Stimulated activated CD4-positive, alpha-beta T cell treated with anti-CD3 and anti-CD28 coated beads, Interleukin-1b, Interleukin-23, amount 100 ng/mL, for 24 hours (primary cell): ENCODE measurements at regions not wholly inside any gene's neighbourhood (a gene's known extent, or its start where the extent isn't known, plus 50 kb on each side); places are given as distances from the start of the nearest gene placed in this dataset.
"Not testable (repeated sequence)": the region's sequence is repeated elsewhere in the genome, so short reads cannot be mapped to it uniquely, and the experiment has no call there.

Experiments
- DNase-seq, 4 experiments: peaks; one replicate each; pipeline ENCODE4 v3.0.0-alpha.2; 2020; ENCODE audit warnings: low read depth in 4 of 4, low spot score in 1 of 4

DNA sequence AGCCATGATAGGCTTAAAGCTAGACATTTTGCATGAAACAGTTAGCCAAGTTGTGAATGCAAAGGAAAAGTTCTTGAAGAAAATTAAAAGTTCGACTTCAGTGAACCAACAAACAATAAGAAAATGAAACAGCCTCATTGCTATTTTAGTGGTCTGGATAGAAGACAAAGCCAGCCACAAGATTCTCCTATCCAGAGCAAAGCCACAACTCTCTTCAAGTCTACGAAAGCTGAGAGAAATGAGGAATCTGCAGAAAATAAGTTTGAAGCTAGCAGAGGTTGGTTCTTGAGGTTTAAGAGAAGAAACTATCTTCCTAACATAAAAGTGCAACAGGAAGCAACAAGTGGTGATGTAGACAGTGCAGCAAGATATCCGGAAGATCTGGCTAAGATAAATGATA is 271.4 kb upstream of the GRM3 start:
- DNase-seq = no peak

DNA sequence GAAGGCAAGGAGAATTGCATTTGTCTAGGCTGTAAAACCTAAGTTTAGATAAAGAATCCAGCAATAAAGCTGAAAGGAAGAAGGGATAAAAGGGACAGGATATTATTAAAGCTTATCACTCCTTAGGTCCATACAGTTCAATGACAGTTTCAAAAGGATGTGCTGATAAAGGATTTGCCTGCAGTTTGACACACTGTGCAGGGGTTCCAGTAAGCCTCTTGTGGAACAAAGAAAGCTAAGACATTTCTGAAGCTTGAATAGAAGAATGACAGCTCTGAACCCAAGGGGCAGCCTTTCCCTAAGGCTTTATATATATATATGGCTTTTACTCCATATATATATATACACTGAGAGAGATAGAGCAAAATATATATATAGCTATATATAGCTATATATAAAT is 276.8 kb upstream of the GRM3 start:
- DNase-seq = no peak

DNA sequence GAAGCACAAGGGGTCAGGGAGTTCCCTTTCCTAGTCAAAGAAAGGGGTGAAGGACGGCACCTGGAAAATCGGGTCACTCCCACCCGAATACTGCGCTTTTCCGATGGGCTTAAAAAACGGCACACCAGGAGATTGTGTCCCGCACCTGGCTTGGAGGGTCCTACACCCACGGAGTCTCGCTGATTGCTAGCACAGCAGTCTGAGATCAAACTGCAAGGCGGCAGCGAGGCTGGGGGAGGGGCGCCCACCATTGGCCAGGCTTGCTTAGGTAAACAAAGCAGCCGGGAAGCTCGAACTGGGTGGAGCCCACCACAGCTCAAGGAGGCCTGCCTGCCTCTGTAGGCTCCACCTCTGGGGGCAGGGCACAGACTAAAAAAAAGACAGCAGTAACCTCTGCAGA is 303.3 kb upstream of the GRM3 start:
- not testable (repeated sequence) for DNase-seq

DNA sequence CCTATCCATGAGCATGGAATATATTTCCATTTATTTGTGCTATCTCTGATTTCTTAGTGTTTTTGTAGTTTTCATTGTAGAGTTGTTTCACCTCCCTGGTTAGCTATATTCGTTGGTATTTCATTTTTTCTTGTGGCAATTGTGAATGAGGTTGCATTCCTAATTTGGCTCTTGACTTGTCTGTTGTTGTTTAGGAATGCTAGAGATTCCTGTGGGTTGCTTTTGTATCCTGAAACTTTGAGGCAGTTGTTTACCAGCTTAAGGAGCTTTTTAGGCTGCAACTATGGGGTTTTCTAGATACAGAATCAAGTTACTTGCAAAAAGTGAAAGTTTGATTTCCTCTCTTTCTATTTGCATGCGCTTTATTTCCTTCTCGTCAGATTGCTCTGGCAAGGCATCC is 304.7 kb upstream of the GRM3 start:
- no peak for DNase-seq

DNA sequence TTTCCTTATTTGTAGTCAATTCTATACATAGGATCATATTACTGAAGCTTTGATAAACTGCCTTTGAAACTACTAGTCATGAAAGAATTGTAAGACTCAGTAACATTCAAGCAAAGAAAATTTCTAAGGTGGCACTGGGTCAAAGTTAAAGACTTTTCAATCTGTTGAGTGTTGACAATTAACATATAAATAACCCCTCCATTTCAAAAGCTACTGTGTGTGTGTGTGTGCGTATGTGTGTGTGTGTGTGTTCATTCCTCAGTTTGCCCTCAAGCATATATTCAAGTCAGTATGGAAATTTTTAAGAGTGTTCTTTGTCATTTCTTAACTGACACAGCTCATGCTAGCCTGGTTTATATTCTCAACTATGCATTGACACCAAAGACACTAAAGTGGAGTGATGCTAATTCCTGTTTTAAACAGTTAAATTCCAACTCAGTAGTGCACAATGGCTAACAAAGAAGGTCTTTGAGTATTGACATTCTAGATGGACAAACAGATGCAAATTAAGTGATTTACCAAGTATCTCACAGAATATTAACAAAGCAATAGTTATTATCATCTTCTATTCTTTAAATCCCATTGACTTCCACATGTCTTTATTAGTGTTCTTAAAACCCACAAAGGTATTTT is 314.8 kb upstream of the GRM3 start:
- DNase-seq = no peak

DNA sequence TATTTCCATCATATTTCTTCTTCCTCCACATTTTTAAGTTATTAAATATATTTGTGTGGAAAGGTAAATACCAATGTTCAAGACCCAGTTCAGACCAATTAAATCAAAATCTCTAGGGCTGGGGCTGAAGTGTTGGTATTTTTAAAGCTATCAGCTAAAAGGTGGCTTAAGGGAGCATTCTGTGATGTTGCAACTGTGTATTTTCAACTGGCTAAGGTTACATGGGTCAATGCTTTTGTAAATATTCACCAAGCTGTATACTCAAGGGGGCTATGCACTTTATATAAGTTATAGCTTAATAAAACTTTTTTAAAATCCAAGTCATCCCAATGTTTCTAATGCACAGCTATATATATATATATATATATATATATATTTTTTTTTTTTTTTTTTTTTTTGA is 316.9 kb upstream of the GRM3 start:
- no peak for DNase-seq

DNA sequence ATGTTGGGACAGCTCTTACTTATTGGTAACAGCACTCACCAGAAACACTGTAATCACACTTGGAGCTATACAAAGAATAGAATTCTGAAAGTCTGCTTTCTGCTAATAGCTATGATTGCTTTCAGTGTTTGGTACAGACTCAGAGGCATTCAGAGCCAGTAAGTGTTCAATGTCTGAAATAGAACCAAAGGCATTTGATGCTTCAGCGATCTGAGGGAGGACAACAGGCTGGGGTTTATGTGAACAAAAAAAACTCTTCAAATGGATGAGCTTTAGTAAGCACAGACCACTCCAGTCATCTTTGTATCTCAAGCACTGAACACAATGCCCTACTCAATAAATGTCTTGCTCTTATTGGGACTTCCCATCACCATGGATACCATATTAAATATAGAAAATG is 322.8 kb upstream of the GRM3 start:
- DNase-seq = no peak

DNA sequence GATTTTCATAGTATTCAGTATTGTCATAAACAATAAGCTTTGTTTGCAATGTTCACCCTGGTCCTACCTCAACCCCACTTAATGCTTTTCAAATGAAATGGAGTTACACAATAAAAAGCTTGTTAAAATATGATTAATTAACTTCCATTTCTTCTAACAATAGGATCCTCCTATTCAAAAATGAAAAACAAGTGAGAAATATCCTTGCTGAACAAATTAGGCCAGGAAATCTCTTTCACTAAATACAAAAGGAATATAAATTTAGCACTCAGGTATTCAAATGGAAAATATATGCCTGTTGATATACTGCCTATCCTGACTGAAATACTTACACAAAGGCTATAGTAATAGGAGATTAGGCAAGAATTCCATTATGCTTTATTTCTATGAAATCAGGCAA is 323.4 kb upstream of the GRM3 start:
- DNase-seq = no peak

DNA sequence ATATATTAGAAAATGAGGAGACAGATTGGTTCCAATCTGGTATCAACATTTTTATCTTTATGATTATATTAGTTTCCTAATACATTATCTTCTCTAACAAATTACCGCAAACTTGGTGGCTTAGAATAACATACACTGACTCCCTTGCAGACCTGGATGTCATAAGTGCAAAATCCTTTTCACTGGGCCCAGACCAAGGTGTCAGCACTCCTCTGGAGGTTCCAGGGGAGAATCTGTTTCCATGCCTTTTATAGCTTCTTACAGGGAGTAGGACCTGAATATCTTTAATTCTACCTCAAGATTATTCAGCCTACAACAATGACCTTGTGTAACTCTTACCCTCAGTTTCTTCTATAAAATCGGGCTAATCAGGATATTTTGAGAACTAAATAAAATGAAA is 329.9 kb upstream of the GRM3 start:
- DNase-seq = no peak

DNA sequence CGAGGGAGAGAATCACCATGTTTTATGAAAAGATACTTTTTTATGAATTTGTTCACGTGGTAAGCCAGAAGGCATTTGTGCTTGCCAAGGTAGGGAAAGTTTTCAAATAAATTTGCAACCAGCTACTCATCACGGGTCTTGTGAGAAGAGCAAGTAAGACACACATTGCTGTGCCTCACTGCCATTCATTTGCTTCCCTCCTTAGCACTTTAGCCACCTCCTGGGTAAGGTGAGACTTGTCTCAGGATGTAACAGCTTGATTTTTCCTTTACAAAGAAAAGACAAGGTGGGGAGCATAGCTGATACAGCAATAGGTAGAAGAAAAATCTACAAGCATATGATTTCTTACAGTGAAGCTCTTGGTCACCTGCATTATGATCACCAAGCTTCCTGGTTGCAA is 342.4 kb upstream of the GRM3 start:
- DNase-seq = no peak

DNA sequence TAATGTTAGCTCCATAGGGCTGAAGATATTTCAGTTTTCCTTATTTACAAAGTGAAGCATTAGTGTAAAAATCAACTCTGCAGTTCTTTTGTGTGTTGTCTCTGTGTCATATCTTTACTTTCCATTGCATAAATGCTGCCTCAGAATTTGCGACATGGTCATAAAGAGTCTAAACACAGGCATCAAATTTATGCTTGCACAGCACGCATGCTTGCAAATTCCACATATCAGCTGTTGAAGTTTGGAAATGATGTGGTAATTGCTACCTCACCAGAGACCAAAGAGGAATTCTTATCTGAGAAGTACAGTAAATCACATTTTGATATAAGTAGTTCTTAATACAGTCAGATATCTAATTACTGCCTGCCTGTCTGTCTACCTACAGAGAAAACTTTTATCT is 348.2 kb upstream of the GRM3 start:
- no peak for DNase-seq

DNA sequence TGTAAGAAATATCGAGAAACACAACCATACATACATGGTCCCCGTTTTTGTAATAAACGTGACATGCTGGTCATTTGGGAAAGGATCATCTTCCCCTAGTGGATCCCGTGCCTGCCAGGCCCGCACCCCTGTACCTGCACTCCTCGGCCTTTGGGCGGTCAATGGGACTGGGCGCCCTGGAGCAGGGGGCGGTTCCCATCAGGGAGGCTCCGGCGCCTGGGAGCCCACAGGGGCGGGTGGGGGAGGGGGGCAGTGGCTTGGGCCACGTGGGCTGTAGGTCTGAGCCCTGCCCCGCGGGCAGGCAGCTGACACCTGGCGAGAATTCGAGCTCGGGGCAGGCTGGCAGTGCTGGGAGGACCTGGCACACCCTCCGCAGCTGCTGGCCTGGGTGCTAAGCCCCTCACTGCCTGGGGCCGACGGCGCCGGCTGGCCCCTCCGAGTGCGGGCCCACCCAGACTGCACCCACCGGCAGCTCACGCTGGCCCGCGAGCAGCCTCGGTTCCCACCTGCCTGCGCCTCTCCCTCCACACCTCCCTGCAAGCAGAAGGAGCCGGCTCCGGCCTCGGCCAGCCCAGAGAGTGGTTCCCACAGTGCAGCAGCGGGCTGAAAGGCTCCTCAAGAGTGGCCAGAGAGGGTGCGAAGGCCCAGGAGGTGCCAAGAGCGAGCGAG is 361.6 kb upstream of the GRM3 start:
- no peak for DNase-seq

DNA sequence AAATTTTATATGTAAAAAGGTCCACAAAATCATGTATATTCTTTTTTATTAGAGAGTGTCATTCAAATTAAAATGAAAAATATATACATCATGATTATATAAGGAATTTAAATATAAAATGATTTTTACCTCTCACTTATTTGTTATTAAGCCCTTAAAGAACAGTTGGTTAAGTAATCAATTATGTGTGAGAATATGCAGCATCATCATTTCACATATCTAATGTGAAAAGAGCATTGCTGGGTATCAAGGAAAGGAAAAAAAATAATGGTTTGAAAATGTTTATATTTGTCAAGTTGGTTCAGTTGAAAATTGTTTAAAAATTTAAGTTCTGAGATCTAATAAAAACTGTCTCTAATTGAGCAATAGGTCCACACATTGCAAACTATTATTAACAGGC is 363.6 kb upstream of the GRM3 start:
- DNase-seq = no peak

DNA sequence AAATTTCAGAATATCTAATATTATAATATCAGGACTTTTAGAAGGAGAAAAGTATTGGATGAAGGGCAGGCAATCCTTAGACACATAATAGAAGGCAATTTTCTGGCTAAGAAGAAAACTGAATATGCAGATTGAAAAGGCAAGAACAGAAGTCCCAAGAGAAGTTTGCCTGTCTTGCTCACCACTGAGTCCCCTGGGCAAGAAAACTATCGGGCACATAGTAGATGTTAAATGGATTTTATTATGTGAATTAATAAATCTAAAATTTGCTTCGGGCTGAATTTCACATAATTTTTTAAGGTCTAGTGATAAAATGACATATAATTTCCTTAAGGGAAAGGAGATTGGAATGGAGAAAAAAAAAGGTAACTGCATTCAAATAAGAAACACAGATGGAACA is 380.9 kb upstream of the GRM3 start:
- DNase-seq = no peak

DNA sequence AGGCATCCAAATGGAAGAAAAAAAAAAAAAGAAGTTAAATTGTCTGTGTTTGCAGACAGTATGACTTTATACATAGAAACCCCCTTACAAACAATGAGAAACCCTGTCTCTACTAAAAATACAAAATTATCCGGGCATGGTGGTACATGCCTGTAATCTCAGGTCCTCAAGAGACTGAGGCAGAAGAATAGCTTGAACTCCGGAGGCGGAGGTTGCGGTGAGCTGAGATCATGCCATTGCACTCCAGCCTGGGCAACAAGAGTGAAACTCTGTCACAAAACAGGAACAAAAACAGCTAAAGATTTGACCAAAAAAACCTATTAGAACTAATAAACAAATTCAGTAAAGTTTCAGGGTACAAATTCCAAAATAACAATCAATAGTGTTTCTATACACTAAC is 385.8 kb upstream of the GRM3 start:
- no peak for DNase-seq

DNA sequence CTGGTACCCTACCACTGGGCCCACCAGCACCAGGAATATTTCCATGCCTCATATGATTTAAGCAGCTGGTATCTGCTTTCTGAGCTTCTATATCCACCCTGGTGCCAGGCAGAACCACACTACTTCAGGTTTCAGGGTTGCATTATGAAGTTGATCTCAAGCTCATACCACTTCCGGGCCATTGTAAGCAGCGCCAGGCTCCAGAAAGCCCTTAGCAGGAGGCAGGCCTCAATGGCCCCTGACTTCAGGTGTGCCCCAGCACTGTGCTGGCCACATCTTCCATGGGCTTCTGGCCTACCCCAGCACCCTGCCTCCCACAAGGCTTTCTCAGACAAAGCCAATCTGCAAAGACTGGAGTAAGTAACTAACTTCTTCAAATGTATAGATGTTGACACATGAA is 391.3 kb upstream of the GRM3 start:
- DNase-seq = no peak

DNA sequence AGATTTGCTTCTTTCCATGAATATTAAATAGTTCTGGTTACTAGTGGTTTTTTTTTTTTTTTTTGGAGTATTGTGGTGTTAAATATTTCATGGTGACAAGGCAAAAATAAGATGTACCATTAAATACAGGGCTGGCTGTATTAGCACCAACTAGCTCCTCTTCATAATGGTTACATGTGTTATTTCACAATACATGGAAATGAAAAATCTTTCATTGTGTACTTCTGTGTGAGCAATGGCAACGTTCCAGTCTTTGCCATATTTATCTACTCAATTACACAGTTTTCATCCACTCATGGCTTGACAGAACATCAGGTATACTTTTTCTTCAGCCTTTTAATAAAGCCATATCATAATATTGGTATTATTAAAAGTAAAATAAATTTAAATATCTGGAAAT is 394.7 kb upstream of the GRM3 start:
- DNase-seq = no peak

DNA sequence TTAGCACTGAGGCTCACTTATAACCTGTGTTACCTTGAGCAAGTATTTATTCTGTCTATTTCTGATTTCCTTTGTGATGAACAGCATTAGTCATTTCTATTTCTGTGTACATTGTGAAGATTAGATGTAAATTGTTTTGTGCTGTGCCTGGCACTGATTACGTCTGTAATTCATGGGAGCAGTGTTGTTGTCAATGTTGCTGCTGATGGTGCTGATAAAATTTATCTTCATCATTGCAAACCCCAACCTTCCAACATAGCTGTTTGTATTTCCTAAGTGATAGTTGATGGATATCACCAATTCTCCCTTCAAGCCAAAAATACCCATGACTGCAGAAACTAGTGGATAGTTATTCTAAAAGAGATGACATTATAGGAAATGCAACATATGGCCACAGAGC is 400.5 kb upstream of the GRM3 start:
- DNase-seq = no peak

DNA sequence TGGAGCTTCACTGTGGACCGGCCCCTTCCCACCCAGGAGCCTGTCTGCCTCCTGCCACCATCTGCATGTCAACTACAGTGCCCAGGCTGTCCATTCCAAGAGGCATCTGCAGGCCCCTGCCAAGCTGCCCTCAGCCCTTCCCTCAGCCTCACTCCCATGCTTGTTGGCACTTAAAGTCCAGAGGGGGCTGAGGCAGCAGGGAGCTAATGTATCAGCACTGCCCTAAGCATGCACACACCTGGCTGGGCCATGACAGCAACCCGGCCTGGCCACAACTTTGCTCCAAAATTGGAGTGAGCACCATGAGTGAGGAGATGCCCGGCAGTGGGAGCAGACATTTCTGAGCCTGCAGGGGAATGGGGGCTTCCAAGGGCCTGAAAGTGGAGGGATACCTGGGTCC is 417.5 kb upstream of the GRM3 start:
- DNase-seq = no peak

DNA sequence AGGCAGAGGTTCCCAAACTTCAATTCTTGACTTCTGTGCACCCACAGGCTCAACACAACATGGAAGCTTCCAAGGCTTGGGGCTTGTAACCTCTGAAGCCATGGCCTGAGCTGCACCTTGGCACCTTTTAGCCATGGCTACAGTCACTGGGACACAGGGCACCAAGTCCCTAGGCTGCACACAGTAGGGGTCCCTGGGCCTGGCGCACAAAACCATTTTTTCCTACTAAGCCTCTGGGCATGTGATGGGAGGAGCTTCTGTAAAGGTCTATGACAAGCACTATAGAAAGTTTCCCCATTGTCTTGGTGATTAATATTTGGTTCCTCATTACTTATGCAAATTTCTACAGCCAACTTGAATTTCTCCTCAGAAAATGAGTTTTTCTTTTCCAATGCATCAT is 420.9 kb upstream of the GRM3 start:
- no peak for DNase-seq

DNA sequence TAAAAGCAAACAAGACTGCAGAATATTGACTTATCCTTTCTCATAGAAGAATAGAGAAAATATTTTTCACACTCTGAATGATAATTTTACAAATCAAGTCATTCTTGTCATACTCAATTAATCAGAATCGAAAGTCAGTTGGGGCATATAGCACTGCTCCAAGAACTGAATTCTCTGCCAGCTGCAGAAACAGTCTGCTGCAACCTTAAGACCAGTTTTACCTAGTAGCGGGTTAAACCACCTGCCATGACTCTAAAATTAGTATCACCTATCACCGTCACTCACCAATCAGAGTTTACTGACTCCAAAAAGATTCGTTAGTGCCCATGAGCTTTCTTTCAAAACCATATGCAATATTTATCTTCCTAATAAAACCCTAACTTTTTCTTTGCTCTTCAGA is 429.0 kb upstream of the GRM3 start:
- no peak for DNase-seq

DNA sequence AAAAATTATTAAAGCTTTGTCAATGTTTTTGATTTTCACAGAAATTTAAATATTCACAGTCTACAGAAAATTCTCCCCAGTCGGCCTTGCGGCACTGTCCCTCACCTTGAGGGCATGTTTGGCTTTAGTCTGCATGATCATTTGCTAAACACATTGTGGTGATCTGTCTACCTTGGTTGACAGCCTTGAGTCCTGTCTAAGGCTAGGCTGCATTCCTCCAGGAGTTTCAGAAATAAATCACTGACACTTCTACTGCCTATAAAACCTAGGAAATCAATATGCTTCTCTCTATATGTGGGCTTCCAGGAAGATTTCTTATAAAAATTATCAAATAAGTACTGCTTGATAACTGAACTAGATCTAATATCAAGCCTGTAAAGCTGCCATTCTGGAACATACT is 430.7 kb upstream of the GRM3 start:
- DNase-seq = no peak

DNA sequence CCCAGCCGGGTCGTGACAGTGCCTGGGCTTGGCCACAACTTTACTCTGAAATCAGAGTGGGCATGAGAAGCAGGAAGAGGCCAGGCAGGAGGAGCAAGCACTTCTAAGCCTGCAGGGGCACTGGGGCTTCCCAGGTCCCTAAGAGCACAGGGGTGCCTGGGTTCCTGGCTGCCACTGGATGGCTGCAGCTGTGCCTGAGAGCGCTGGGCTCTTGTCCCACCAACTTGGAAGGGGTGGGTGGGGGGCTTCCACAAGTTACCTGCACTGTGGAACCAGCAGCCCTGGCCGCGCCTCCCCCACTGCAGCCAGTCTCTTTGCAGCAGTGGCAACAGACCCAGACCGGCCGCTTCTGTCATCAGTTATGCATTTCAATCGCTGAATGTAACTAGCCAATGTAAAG is 434.7 kb upstream of the GRM3 start:
- no peak for DNase-seq
